AG08395 (cell line): ENCODE measurements at regions not wholly inside any gene's neighbourhood (a gene's known extent, or its start where the extent isn't known, plus 50 kb on each side); places are given as distances from the start of the nearest gene placed in this dataset.
"Not testable (repeated sequence)": the region's sequence is repeated elsewhere in the genome, so short reads cannot be mapped to it uniquely, and the experiment has no call there.

ENCODE experiments used
- DNase-seq: peaks from one replicate; pipeline ENCODE4 v3.0.0; 2012; ENCODE audit warnings: mixed read lengths, low spot score

- DNase-seq, result no peak
These were observed 216.9 kb downstream of the RPAP3 start for GRCh38 chr12:47488888-47489287.

- no peak for DNase-seq
These were observed 224.8 kb downstream of the RPAP3 start for GRCh38 chr12:47481041-47481440.

- DNase-seq, result no peak
These were observed 227.4 kb downstream of the RPAP3 start for GRCh38 chr12:47478426-47478825.

- no peak for DNase-seq
These were observed 232.7 kb downstream of the RPAP3 start for GRCh38 chr12:47473091-47473490.

GRCh38 chr12:47470349-47470748 is 235.5 kb downstream of the RPAP3 start:
- DNase-seq, result not testable (repeated sequence)

- DNase-seq, result not testable (repeated sequence)
These were observed 241.9 kb downstream of the RPAP3 start for GRCh38 chr12:47463918-47464317.

- peak; percentile 4 for DNase-seq
These were observed 247.6 kb downstream of the RPAP3 start for GRCh38 chr12:47458279-47458678.

- DNase-seq, result no peak
These were observed 256.0 kb downstream of the RPAP3 start for GRCh38 chr12:47449797-47450196.

GRCh38 chr12:47442310-47442709 is 263.5 kb downstream of the RPAP3 start:
- DNase-seq, result no peak

GRCh38 chr12:47441490-47441889 is 264.3 kb downstream of the RPAP3 start:
- DNase-seq, result no peak

GRCh38 chr12:47438175-47438574 is 267.7 kb downstream of the RPAP3 start:
- no peak for DNase-seq

GRCh38 chr12:47437570-47437969 is 268.3 kb downstream of the RPAP3 start:
- DNase-seq, result no peak

GRCh38 chr12:47433876-47434275 is 272.0 kb downstream of the RPAP3 start:
- no peak for DNase-seq

GRCh38 chr12:47426678-47427309 is 279.0 kb downstream of the RPAP3 start:
- DNase-seq, result not testable (repeated sequence)

GRCh38 chr12:47422611-47423010 is 283.2 kb downstream of the RPAP3 start:
- no peak for DNase-seq

- peak; percentile 38 for DNase-seq
These were observed 286.3 kb downstream of the RPAP3 start for GRCh38 chr12:47419497-47419896.

GRCh38 chr12:47417955-47418354 is 287.9 kb downstream of the RPAP3 start:
- DNase-seq, result no peak

GRCh38 chr12:47417121-47417520 is 288.7 kb downstream of the RPAP3 start:
- DNase-seq, result no peak

- DNase-seq, result no peak
These were observed 290.8 kb downstream of the RPAP3 start for GRCh38 chr12:47415054-47415453.

GRCh38 chr12:47414511-47414910 is 291.3 kb downstream of the RPAP3 start:
- DNase-seq, result no peak

- peak; percentile 77 for DNase-seq
These were observed 292.0 kb downstream of the RPAP3 start for GRCh38 chr12:47413806-47414205.

GRCh38 chr12:47412601-47413236 is 293.1 kb downstream of the RPAP3 start:
- DNase-seq, result no peak

GRCh38 chr12:47411966-47412365 is 293.9 kb downstream of the RPAP3 start:
- peak; percentile 54 for DNase-seq

GRCh38 chr12:47410862-47411261 is 295.0 kb downstream of the RPAP3 start:
- no peak for DNase-seq
